H9 (cell line): ENCODE measurements at regions not wholly inside any gene's neighbourhood (a gene's known extent, or its start where the extent isn't known, plus 50 kb on each side); places are given as distances from the start of the nearest gene placed in this dataset.

Experiments used
- DNase-seq: peaks from one replicate; pipeline ENCODE4 v3.0.0-alpha.2; 2017
- H2AFZ ChIP-seq: one replicate; pipeline ENCODE4 v1.6.1; 2013; ENCODE audit warnings: mild to moderate bottlenecking, low read length, control low read depth, moderate library complexity
- H2AK5ac ChIP-seq: 2 replicates; pipeline ENCODE4 v1.6.1; 2013; ENCODE audit warnings: low read length, control low read depth, mixed read lengths; ENCODE audit not compliant: insufficient read length
- H2BK120ac ChIP-seq: one replicate; pipeline ENCODE4 v1.6.1; 2013; ENCODE audit warnings: low read depth, mild to moderate bottlenecking, low read length, control low read depth, inconsistent platforms; ENCODE audit not compliant: poor library complexity, severe bottlenecking
- H2BK12ac ChIP-seq: 2 replicates; pipeline ENCODE4 v1.6.1; 2013; ENCODE audit warnings: low read length, control low read depth, mixed read lengths, low read depth; ENCODE audit not compliant: insufficient read length
- H2BK15ac ChIP-seq: 2 replicates; pipeline ENCODE4 v1.6.1; 2013; ENCODE audit warnings: low read depth, low read length, control low read depth
- H2BK20ac ChIP-seq: one replicate; pipeline ENCODE4 v1.6.1; 2013; ENCODE audit warnings: low read depth, mild to moderate bottlenecking, low read length, control low read depth, inconsistent platforms; ENCODE audit not compliant: poor library complexity, severe bottlenecking
- H2BK5ac ChIP-seq: 2 replicates; pipeline ENCODE4 v1.6.1; 2013; ENCODE audit warnings: low read length, control low read depth, mixed read lengths; ENCODE audit not compliant: insufficient read length
- H3K14ac ChIP-seq: 2 replicates; pipeline ENCODE4 v1.6.1; 2013; ENCODE audit warnings: low read length, control low read depth; ENCODE audit not compliant: insufficient read depth
- H3K18ac ChIP-seq: 2 replicates; pipeline ENCODE4 v1.6.1; 2013; ENCODE audit warnings: low read depth, mild to moderate bottlenecking, mixed read lengths, low read length, control low read depth; ENCODE audit not compliant: insufficient read length
- H3K23ac ChIP-seq: 2 replicates; pipeline ENCODE4 v1.6.1; 2013; ENCODE audit warnings: low read length, control low read depth, mixed read lengths, low read depth; ENCODE audit not compliant: insufficient read length
- H3K23me2 ChIP-seq: 2 replicates; pipeline ENCODE4 v1.6.1; 2013; ENCODE audit warnings: low read depth, mild to moderate bottlenecking, mixed read lengths, low read length, control low read depth; ENCODE audit not compliant: insufficient read length, poor library complexity, severe bottlenecking
- H3K27ac ChIP-seq: 2 replicates; pipeline ENCODE4 v1.5.1; 2013; ENCODE audit warnings: low read length, control low read depth, mixed read lengths, low read depth; ENCODE audit not compliant: insufficient read length
- H3K27me3 ChIP-seq: 2 replicates; pipeline ENCODE4 v1.6.1; 2013; ENCODE audit warnings: low read length, control low read depth, inconsistent platforms; ENCODE audit not compliant: insufficient read depth
- H3K4ac ChIP-seq: 2 replicates; pipeline ENCODE4 v1.6.1; 2013; ENCODE audit warnings: low read depth, mild to moderate bottlenecking, control low read depth, inconsistent platforms, low read length, moderate library complexity
- H3K4me1 ChIP-seq: 2 replicates; pipeline ENCODE4 v1.6.1; 2013; ENCODE audit warnings: low read length, control low read depth, inconsistent platforms; ENCODE audit not compliant: insufficient read depth
- H3K4me2 ChIP-seq: 2 replicates; pipeline ENCODE4 v1.6.1; 2013; ENCODE audit warnings: low read length, control low read depth, mixed read lengths; ENCODE audit not compliant: insufficient read length, insufficient read depth
- H3K56ac ChIP-seq: 2 replicates; pipeline ENCODE4 v1.6.1; 2013; ENCODE audit warnings: low read depth, mild to moderate bottlenecking, mixed read lengths, low read length, control low read depth; ENCODE audit not compliant: insufficient read length
- H3K79me1 ChIP-seq: 2 replicates; pipeline ENCODE4 v1.6.1; 2013; ENCODE audit warnings: low read depth, mild to moderate bottlenecking, moderate library complexity, low read length, control low read depth, inconsistent platforms; ENCODE audit not compliant: insufficient read depth, poor library complexity, severe bottlenecking
- H3K79me2 ChIP-seq: 2 replicates; pipeline ENCODE4 v1.6.1; 2013; ENCODE audit warnings: low read length, control low read depth, inconsistent platforms; ENCODE audit not compliant: insufficient read depth
- H3K9ac ChIP-seq: 2 replicates; pipeline ENCODE4 v1.6.1; 2013; ENCODE audit warnings: low read length, control low read depth, mixed read lengths; ENCODE audit not compliant: insufficient read length; ENCODE audit errors: extremely low read depth
- H3K9me3 ChIP-seq: one replicate; pipeline ENCODE4 v1.6.1; 2013; ENCODE audit warnings: low read depth, low read length, inconsistent platforms; ENCODE audit not compliant: control insufficient read depth
- H3T11ph ChIP-seq: one replicate; pipeline ENCODE4 v1.6.1; 2013; ENCODE audit warnings: mild to moderate bottlenecking, low read length, control low read depth, inconsistent platforms
- H4K20me1 ChIP-seq: one replicate; pipeline ENCODE4 v1.6.1; 2013; ENCODE audit not compliant: control insufficient read depth, insufficient read length, insufficient read depth
- H4K5ac ChIP-seq: 2 replicates; pipeline ENCODE4 v1.6.1; 2013; ENCODE audit warnings: low read depth, mild to moderate bottlenecking, mixed read lengths, low read length, control low read depth; ENCODE audit not compliant: insufficient read length
- H4K8ac ChIP-seq: replicated peaks from 2 replicates; pipeline ENCODE4 v1.6.1; 2013; ENCODE audit warnings: low read length, control low read depth, mixed read lengths, low read depth; ENCODE audit not compliant: insufficient read length
- H4K91ac ChIP-seq: 2 replicates; pipeline ENCODE4 v1.6.1; 2013; ENCODE audit warnings: low read depth, mild to moderate bottlenecking, moderate library complexity, mixed read lengths, low read length, control low read depth; ENCODE audit not compliant: insufficient read length
- H3K27ac Mint-ChIP-seq, 3 experiments: 2 replicates in 2 of 3; 3 replicates in 1 of 3; pipeline ENCODE4 v1.8.0; 2020 to 2021; ENCODE audit warnings: mixed read lengths in 3 of 3, mild to moderate bottlenecking in 1 of 3, moderate library complexity in 1 of 3
- H3K27me3 Mint-ChIP-seq: 2 replicates; pipeline ENCODE4 v1.8.0; 2021; ENCODE audit warnings: low read depth, mild to moderate bottlenecking, moderate library complexity, mixed read lengths
- H3K36me3 Mint-ChIP-seq, 3 experiments: 2 replicates in 2 of 3; 3 replicates in 1 of 3; pipeline ENCODE4 v1.8.0; 2020 to 2021; ENCODE audit warnings: low read depth in 3 of 3, mixed read lengths in 3 of 3; ENCODE audit not compliant: insufficient read depth in 1 of 3
- H3K4me1 Mint-ChIP-seq, 2 experiments: 2 replicates each; pipeline ENCODE4 v1.8.0; 2020; ENCODE audit warnings: mixed read lengths in 2 of 2
- H3K4me3 Mint-ChIP-seq, 2 experiments: 2 replicates in 1 of 2; 3 replicates in 1 of 2; pipeline ENCODE4 v1.8.0; 2020 to 2021; ENCODE audit warnings: mild to moderate bottlenecking in 2 of 2, mixed read lengths in 2 of 2, moderate library complexity in 1 of 2
- H3K9me3 Mint-ChIP-seq, 2 experiments: 2 replicates in 1 of 2; 3 replicates in 1 of 2; pipeline ENCODE4 v1.8.0; 2020; ENCODE audit warnings: mild to moderate bottlenecking in 2 of 2, mixed read lengths in 2 of 2, moderate library complexity in 1 of 2
- WGBS: extraction: QIAGEN DNeasy Blood & Tissue Kit; methylation state at CpG from one replicate; pipeline ENCODE4 v1.1.7; 2013; ENCODE audit warnings: missing lambda C conversion rate, low lambda C conversion rate, mixed read lengths; ENCODE audit not compliant: insufficient read length; ENCODE audit errors: extremely low coverage; 5-methylcytosine and 5-hydroxymethylcytosine counted together
- TF ChIP-seq, protein P1 (sequence below): fragments of 200-600 bp; sonication (generic); conservative IDR thresholded peaks from 3 replicates; pipeline ENCODE4 v1.8.0; 2021; ENCODE audit warnings: antibody characterized with exemption, mild to moderate bottlenecking

GRCh38 chr5:168020542-168021294, 270.7 kb upstream of the WWC1 start:
- TF ChIP-seq, protein P1, sequence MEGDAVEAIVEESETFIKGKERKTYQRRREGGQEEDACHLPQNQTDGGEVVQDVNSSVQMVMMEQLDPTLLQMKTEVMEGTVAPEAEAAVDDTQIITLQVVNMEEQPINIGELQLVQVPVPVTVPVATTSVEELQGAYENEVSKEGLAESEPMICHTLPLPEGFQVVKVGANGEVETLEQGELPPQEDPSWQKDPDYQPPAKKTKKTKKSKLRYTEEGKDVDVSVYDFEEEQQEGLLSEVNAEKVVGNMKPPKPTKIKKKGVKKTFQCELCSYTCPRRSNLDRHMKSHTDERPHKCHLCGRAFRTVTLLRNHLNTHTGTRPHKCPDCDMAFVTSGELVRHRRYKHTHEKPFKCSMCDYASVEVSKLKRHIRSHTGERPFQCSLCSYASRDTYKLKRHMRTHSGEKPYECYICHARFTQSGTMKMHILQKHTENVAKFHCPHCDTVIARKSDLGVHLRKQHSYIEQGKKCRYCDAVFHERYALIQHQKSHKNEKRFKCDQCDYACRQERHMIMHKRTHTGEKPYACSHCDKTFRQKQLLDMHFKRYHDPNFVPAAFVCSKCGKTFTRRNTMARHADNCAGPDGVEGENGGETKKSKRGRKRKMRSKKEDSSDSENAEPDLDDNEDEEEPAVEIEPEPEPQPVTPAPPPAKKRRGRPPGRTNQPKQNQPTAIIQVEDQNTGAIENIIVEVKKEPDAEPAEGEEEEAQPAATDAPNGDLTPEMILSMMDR, result peak; percentile 45; the same call in 2 of the 3 replicates
- WGBS, result no CpG with 5 or more reads among the region's 11 CpGs
- Histone ChIP-seq H2AFZ (no peak overlapping the region), H3K27ac (no peak overlapping the region), H2BK15ac (no peak overlapping the region), H3K4ac (no peak overlapping the region), H4K5ac (no peak overlapping the region), H3K18ac (no peak overlapping the region), H4K20me1 (no peaks in the 10 kb centered on the region), H3K79me2 (no peaks in the 10 kb centered on the region), H3T11ph (no peak overlapping the region), H4K91ac (no peak overlapping the region), H3K4me1 (no peaks in the 10 kb centered on the region), H3K9me3 (no peaks in the 10 kb centered on the region), H3K79me1 (no peaks in the 10 kb centered on the region), H2BK120ac (no peak overlapping the region), H2BK5ac (no peak overlapping the region), H3K23me2 (no peaks in the 10 kb centered on the region), H3K56ac (no peak overlapping the region), H2AK5ac (no peak overlapping the region), H4K8ac (no peak overlapping the region), H3K14ac (no peak overlapping the region), H3K9ac (no peak overlapping the region), H3K27me3 (no peaks in the 10 kb centered on the region), H2BK20ac (no peak overlapping the region), H2BK12ac (no peak overlapping the region), H3K4me2 (no peak overlapping the region), H3K23ac (no peak overlapping the region)
- Mint-ChIP-seq H3K36me3 (no peaks in the 10 kb centered on the region), H3K4me1 (peaks cover 8 to 16% of the 10 kb centered on the region in 2 experiments), H3K9me3 (no peaks in the 10 kb centered on the region), H3K27me3 (no peaks in the 10 kb centered on the region), H3K27ac (no peak overlapping the region; a peak in 1 of 7 replicates), H3K4me3 (no peak overlapping the region)
- DNase-seq, result no peak
